B cell (primary cell): ENCODE measurements at regions not wholly inside any gene's neighbourhood (a gene's known extent, or its start where the extent isn't known, plus 50 kb on each side); places are given as distances from the start of the nearest gene placed in this dataset.

Experiments
- CTCF ChIP-seq: fragments of 200-600 bp; IDR thresholded peaks from one replicate; pipeline ENCODE4 v1.8.0; 2022; ENCODE audit warnings: antibody characterized with exemption, mild to moderate bottlenecking
- EZH2 ChIP-seq: IDR thresholded peaks from 2 replicates; pipeline ENCODE4 v1.6.1; 2012; ENCODE audit warnings: borderline replicate concordance, low read depth, mild to moderate bottlenecking, moderate library complexity, low read length; ENCODE audit not compliant: insufficient read depth, poor library complexity, severe bottlenecking

GRCh38 chr9:22682961-22683699, 236.5 kb downstream of the DMRTA1 start:
- no peak for TF ChIP-seq CTCF
- no peak for TF ChIP-seq EZH2
